Neural progenitor cell (in vitro differentiated cells): ENCODE measurements at regions not wholly inside any gene's neighbourhood (a gene's known extent, or its start where the extent isn't known, plus 50 kb on each side); places are given as distances from the start of the nearest gene placed in this dataset.
A peak's percentile ranks its signal among the peaks of the same experiment; 100 is the strongest.

Experiments used
- DNase-seq: peaks from one replicate; pipeline ENCODE4 v3.0.0-alpha.2; 2016; ENCODE audit warnings: low spot score
- H2AFZ ChIP-seq: fragments of 200-600 bp; sonication (generic); replicated peaks from 2 replicates; pipeline ENCODE4 v1.6.1; 2016; ENCODE audit warnings: antibody characterized with exemption
- H3F3A ChIP-seq: fragments of 200-600 bp; sonication (generic); 2 replicates; pipeline ENCODE4 v1.6.1; 2016; ENCODE audit warnings: antibody characterized with exemption, low read depth
- H3K27ac ChIP-seq: fragments of 200-600 bp; sonication (generic); 2 replicates; pipeline ENCODE4 v1.5.1; 2016; ENCODE audit warnings: mild to moderate bottlenecking
- H3K27me3 ChIP-seq: fragments of 200-600 bp; sonication (generic); 2 replicates; pipeline ENCODE4 v1.6.1; 2016; ENCODE audit warnings: mild to moderate bottlenecking, moderate library complexity
- H3K36me3 ChIP-seq: fragments of 200-600 bp; sonication (generic); 2 replicates; pipeline ENCODE4 v1.5.1; 2016
- H3K4me1 ChIP-seq: fragments of 200-600 bp; sonication (generic); 2 replicates; pipeline ENCODE4 v1.6.1; 2016; ENCODE audit warnings: mixed run types
- H3K4me2 ChIP-seq: fragments of 200-600 bp; sonication (generic); 2 replicates; pipeline ENCODE4 v1.6.1; 2016
- H3K4me3 ChIP-seq: fragments of 200-600 bp; sonication (generic); 2 replicates; pipeline ENCODE4 v1.5.1; 2016
- H3K79me2 ChIP-seq: fragments of 200-600 bp; sonication (generic); 2 replicates; pipeline ENCODE4 v1.6.1; 2016; ENCODE audit warnings: low read depth
- H3K9ac ChIP-seq: fragments of 200-600 bp; sonication (generic); 2 replicates; pipeline ENCODE4 v1.6.1; 2016
- H3K9me3 ChIP-seq: fragments of 200-600 bp; sonication (generic); 2 replicates; pipeline ENCODE4 v1.5.1; 2016; ENCODE audit warnings: low read depth
- H4K20me1 ChIP-seq: fragments of 200-600 bp; sonication (generic); 2 replicates; pipeline ENCODE4 v1.6.1; 2016; ENCODE audit warnings: low read depth
- H3K27ac Mint-ChIP-seq: 3 replicates; pipeline ENCODE4 v1.8.0; 2021; ENCODE audit warnings: mixed read lengths
- H3K27me3 Mint-ChIP-seq: 2 replicates; pipeline ENCODE4 v1.8.0; 2022; ENCODE audit warnings: low read depth, mild to moderate bottlenecking, inconsistent platforms, moderate library complexity, mixed read lengths; ENCODE audit not compliant: insufficient read depth
- H3K36me3 Mint-ChIP-seq: 3 replicates; pipeline ENCODE4 v1.8.0; 2021; ENCODE audit warnings: mixed read lengths
- H3K4me1 Mint-ChIP-seq: 3 replicates; pipeline ENCODE4 v1.8.0; 2021; ENCODE audit warnings: mixed read lengths
- H3K4me3 Mint-ChIP-seq: 3 replicates; pipeline ENCODE4 v1.8.0; 2021; ENCODE audit warnings: mild to moderate bottlenecking, moderate library complexity, mixed read lengths
- H3K9me3 Mint-ChIP-seq: 3 replicates; pipeline ENCODE4 v1.8.0; 2020; ENCODE audit warnings: mixed read lengths
- CTCF ChIP-seq: fragments of 200-600 bp; sonication (generic); IDR thresholded peaks from 2 replicates; pipeline ENCODE4 v1.5.1; 2017; ENCODE audit warnings: antibody characterized with exemption, mild to moderate bottlenecking
- EZH2 ChIP-seq: fragments of 200-600 bp; sonication (generic); IDR thresholded peaks from 2 replicates; pipeline ENCODE4 v1.6.1; 2017; ENCODE audit warnings: antibody characterized with exemption, mild to moderate bottlenecking, moderate library complexity
- EZH2phosphoT487 ChIP-seq: fragments of 200-600 bp; sonication (generic); IDR thresholded peaks from 2 replicates; pipeline ENCODE4 v1.6.1; 2017; ENCODE audit warnings: antibody characterized with exemption

- H3K79me2 ChIP-seq: no peaks in the 10 kb centered on the region
- H3K4me2 ChIP-seq: no peak overlapping the region
- H3K36me3 Mint-ChIP-seq: no peaks in the 10 kb centered on the region
Measured at GRCh38 chr13:104057861-104058260, 991.6 kb upstream of the SLC10A2 start.

GRCh38 chr13:104045907-104046306, 979.7 kb upstream of the SLC10A2 start:
- Mint-ChIP-seq H3K4me1 (no peaks in the 10 kb centered on the region), H3K4me3 (no peak overlapping the region), H3K27me3 (no peaks in the 10 kb centered on the region), H3K36me3 (no peaks in the 10 kb centered on the region), H3K27ac (no peak overlapping the region), H3K9me3 (no peaks in the 10 kb centered on the region)
- Histone ChIP-seq H3K4me1 (no peaks in the 10 kb centered on the region), H3K9me3 (no peaks in the 10 kb centered on the region), H2AFZ (no peak overlapping the region), H3K27me3 (no peaks in the 10 kb centered on the region), H3K9ac (no peak overlapping the region), H3K4me3 (no peak overlapping the region), H3K36me3 (no peaks in the 10 kb centered on the region), H3K27ac (no peak overlapping the region), H4K20me1 (no peaks in the 10 kb centered on the region), H3K4me2 (no peak overlapping the region), H3F3A (no peaks in the 10 kb centered on the region), H3K79me2 (no peaks in the 10 kb centered on the region)
- DNase-seq: no peak
- no peak for TF ChIP-seq EZH2phosphoT487
- TF ChIP-seq CTCF: no peak
- no peak for TF ChIP-seq EZH2

More at GRCh38 chr13:104057861-104058260, 991.6 kb upstream of the SLC10A2 start:
- Mint-ChIP-seq H3K27ac (no peak overlapping the region), H3K27me3 (peaks cover 2% of the 10 kb centered on the region), H3K4me1 (no peaks in the 10 kb centered on the region), H3K4me3 (no peak overlapping the region), H3K9me3 (no peaks in the 10 kb centered on the region)
- Histone ChIP-seq H3F3A (no peaks in the 10 kb centered on the region), H3K27me3 (no peaks in the 10 kb centered on the region), H3K36me3 (no peaks in the 10 kb centered on the region), H4K20me1 (no peaks in the 10 kb centered on the region), H2AFZ (no peak overlapping the region), H3K9me3 (no peaks in the 10 kb centered on the region), H3K9ac (no peak overlapping the region), H3K4me3 (no peak overlapping the region), H3K4me1 (no peaks in the 10 kb centered on the region), H3K27ac (no peak overlapping the region)
- TF ChIP-seq EZH2 (no peak), CTCF (no peak)
- no peak for DNase-seq

- H3F3A ChIP-seq: no peaks in the 10 kb centered on the region
- TF ChIP-seq EZH2phosphoT487: no peak
- TF ChIP-seq CTCF: no peak
- TF ChIP-seq EZH2: no peak
- no peak for DNase-seq
- no peaks in the 10 kb centered on the region for H3K79me2 ChIP-seq
- H3K9ac ChIP-seq: no peak overlapping the region
- no peaks in the 10 kb centered on the region for H3K27me3 ChIP-seq
- no peak overlapping the region for H3K4me3 ChIP-seq
- H3K36me3 Mint-ChIP-seq: no peaks in the 10 kb centered on the region
- H3K4me3 Mint-ChIP-seq: no peak overlapping the region
- no peaks in the 10 kb centered on the region for H3K36me3 ChIP-seq
- peak overlapping the region; percentile 79 for H2AFZ ChIP-seq
- H3K9me3 ChIP-seq: no peaks in the 10 kb centered on the region
- H4K20me1 ChIP-seq: no peaks in the 10 kb centered on the region
- no peak overlapping the region for H3K27ac ChIP-seq
- no peak overlapping the region for H3K4me2 ChIP-seq
- no peaks in the 10 kb centered on the region for H3K4me1 ChIP-seq
- peaks cover 3% of the 10 kb centered on the region for H3K9me3 Mint-ChIP-seq
- H3K4me1 Mint-ChIP-seq: no peaks in the 10 kb centered on the region
- peaks cover 2% of the 10 kb centered on the region for H3K27me3 Mint-ChIP-seq
- H3K27ac Mint-ChIP-seq: no peak overlapping the region
Measured at GRCh38 chr13:104043184-104043583, 977.0 kb upstream of the SLC10A2 start.
